Liver (tissue), 8 donors: ENCODE measurements at regions not wholly inside any gene's neighbourhood (a gene's known extent, or its start where the extent isn't known, plus 50 kb on each side); places are given as distances from the start of the nearest gene placed in this dataset.

Experiments
- DNase-seq: peaks from one replicate; pipeline ENCODE4 v3.0.0-alpha.2; 2017; ENCODE audit warnings: low spot score
- H3K27ac ChIP-seq, 2 donors: one replicate each; pipeline ENCODE4 v1.7.0; 2013; ENCODE audit warnings: inconsistent platforms in 2 of 2, low read length in 2 of 2, control low read depth in 1 of 2, low read depth in 1 of 2, mild to moderate bottlenecking in 1 of 2
- H3K27me3 ChIP-seq, 4 donors: one replicate each; pipeline versions ENCODE4 v1.6.1 to v1.7.0; 2013; ENCODE audit warnings: low read length in 3 of 4, inconsistent platforms in 1 of 4, mild to moderate bottlenecking in 1 of 4, moderate library complexity in 1 of 4; ENCODE audit not compliant: control insufficient read depth in 4 of 4, insufficient read depth in 4 of 4
- H3K36me3 ChIP-seq, 4 donors: one replicate each; pipeline versions ENCODE4 v1.6.1 to v1.7.0; 2013; ENCODE audit warnings: low read length in 3 of 4, mild to moderate bottlenecking in 3 of 4, low read depth in 1 of 4, moderate library complexity in 1 of 4; ENCODE audit not compliant: control insufficient read depth in 4 of 4, insufficient read depth in 3 of 4
- H3K4me1 ChIP-seq, 4 donors: one replicate each; pipeline versions ENCODE4 v1.6.1 to v1.7.0; 2013; ENCODE audit warnings: low read length in 3 of 4, mild to moderate bottlenecking in 3 of 4, moderate library complexity in 1 of 4; ENCODE audit not compliant: control insufficient read depth in 4 of 4, insufficient read depth in 4 of 4
- H3K4me3 ChIP-seq, 3 donors: one replicate each; pipeline versions ENCODE4 v1.6.1 to v1.7.0; 2013; ENCODE audit warnings: low read length in 3 of 3, control low read depth in 1 of 3, low read depth in 1 of 3, mild to moderate bottlenecking in 1 of 3
- H3K9ac ChIP-seq, 2 donors: one replicate each; pipeline ENCODE4 v1.7.0; 2013; ENCODE audit warnings: low read length in 2 of 2, mild to moderate bottlenecking in 2 of 2, moderate library complexity in 2 of 2, control low read depth in 1 of 2, low read depth in 1 of 2
- H3K9me3 ChIP-seq, 4 donors: one replicate each; pipeline versions ENCODE4 v1.6.1 to v1.7.0; 2013; ENCODE audit warnings: low read length in 3 of 4; ENCODE audit not compliant: control insufficient read depth in 4 of 4
- CTCF ChIP-seq: fragments of 150-350 bp; IDR thresholded peaks from 2 replicates; pipeline ENCODE4 v1.5.1; 2017; ENCODE audit warnings: improper control_type of control experiment, low read depth, low read length; ENCODE audit not compliant: missing input control
- FOXA2 ChIP-seq: IDR thresholded peaks from 2 replicates; pipeline ENCODE4 v1.6.1; 2016; ENCODE audit warnings: antibody characterized with exemption
- JUND ChIP-seq, 2 donors: IDR thresholded peaks; 2 replicates each; pipeline ENCODE4 v1.6.1; 2016; ENCODE audit warnings: antibody characterized with exemption in 2 of 2
- MAX ChIP-seq: IDR thresholded peaks from 2 replicates; pipeline ENCODE4 v1.6.1; 2016; ENCODE audit warnings: antibody characterized with exemption
- NR2F2 ChIP-seq: IDR thresholded peaks from 2 replicates; pipeline ENCODE4 v1.6.1; 2016; ENCODE audit warnings: antibody characterized with exemption
- RAD21 ChIP-seq, 2 donors: IDR thresholded peaks; 2 replicates each; pipeline ENCODE4 v1.6.1; 2016; ENCODE audit warnings: antibody characterized with exemption in 2 of 2, mild to moderate bottlenecking in 2 of 2
- REST ChIP-seq: IDR thresholded peaks from 2 replicates; pipeline ENCODE4 v1.6.1; 2016; ENCODE audit warnings: antibody characterized with exemption, mild to moderate bottlenecking
- RXRA ChIP-seq, 2 donors: IDR thresholded peaks; 2 replicates each; pipeline ENCODE4 v1.6.1; 2017 to 2018; ENCODE audit warnings: antibody characterized with exemption in 2 of 2, mild to moderate bottlenecking in 1 of 2
- SP1 ChIP-seq: IDR thresholded peaks from 2 replicates; pipeline ENCODE4 v1.6.1; 2018; ENCODE audit warnings: antibody characterized with exemption, mild to moderate bottlenecking
- YY1 ChIP-seq: IDR thresholded peaks from 2 replicates; pipeline ENCODE4 v1.6.1; 2016; ENCODE audit warnings: antibody characterized with exemption, mild to moderate bottlenecking
- ZBTB33 ChIP-seq: IDR thresholded peaks from 2 replicates; pipeline ENCODE4 v1.6.1; 2016; ENCODE audit warnings: antibody characterized with exemption
- WGBS: extraction: QIAGEN DNeasy Blood & Tissue Kit; methylation state at CpG from one replicate; pipeline ENCODE4 v1.1.7; 2013; 5-methylcytosine and 5-hydroxymethylcytosine counted together
- donor health status: healthy.
- donor health status: healthy.
- donor health status: healthy.
- donor health status: healthy.
- donor health status: healthy.

- no peaks in the 10 kb centered on the region for H3K9me3 ChIP-seq
- no peaks in the 10 kb centered on the region for H3K27me3 ChIP-seq
- TF ChIP-seq JUND (IDR thresholded peaks at IDR 0.05) (no peak), MAX (no peak), RXRA (IDR thresholded peaks at IDR 0.05) (no peak), RAD21 (IDR thresholded peaks at IDR 0.05) (no peak), ZBTB33 (no peak), YY1 (no peak), REST (no peak), CTCF (no peak), NR2F2 (no peak), SP1 (no peak)
- H3K4me1 ChIP-seq: no peaks in the 10 kb centered on the region
- no peak overlapping the region for H3K9ac ChIP-seq
- no peak overlapping the region for H3K4me3 ChIP-seq
- no peak for DNase-seq
- H3K36me3 ChIP-seq: no peaks in the 10 kb centered on the region
- no peak overlapping the region for H3K27ac ChIP-seq
- WGBS: 91% methylated on average over 4 of the region's 4 CpGs
These were observed 103.9 kb downstream of the TTLL2 start for GRCh38 chr6:167428664-167429333.

- TF ChIP-seq FOXA2 (no peak), CTCF (no peak), RAD21 (IDR thresholded peaks at IDR 0.05) (no peak)
- Histone ChIP-seq H3K9ac (no peak overlapping the region), H3K27ac (no peak overlapping the region), H3K27me3 (no peaks in the 10 kb centered on the region), H3K4me3 (no peak overlapping the region), H3K36me3 (no peaks in the 10 kb centered on the region), H3K9me3 (no peaks in the 10 kb centered on the region), H3K4me1 (no peaks in the 10 kb centered on the region)
- 72% methylated on average over 4 of the region's 4 CpGs for WGBS
- no peak for DNase-seq
These were observed 104.5 kb downstream of the TTLL2 start for GRCh38 chr6:167429353-167429752.
